AG09309 (cell line): ENCODE measurements at regions not wholly inside any gene's neighbourhood (a gene's known extent, or its start where the extent isn't known, plus 50 kb on each side); places are given as distances from the start of the nearest gene placed in this dataset.

Source experiments
- DNase-seq: peaks from one replicate; pipeline ENCODE4 v3.0.0-alpha.2; 2010; ENCODE audit warnings: low read depth
- H3K4me3 ChIP-seq: 2 replicates; pipeline ENCODE4 v1.5.1; 2011; ENCODE audit warnings: mild to moderate bottlenecking, low read depth, low read length, moderate library complexity; ENCODE audit not compliant: control insufficient read depth
- CTCF ChIP-seq: IDR thresholded peaks from 2 replicates; pipeline ENCODE4 v1.5.1; 2011; ENCODE audit warnings: mild to moderate bottlenecking, low read depth, low read length, inconsistent platforms; ENCODE audit not compliant: insufficient read depth, control insufficient read depth; ENCODE audit errors: missing control alignments

- no peak for DNase-seq
- H3K4me3 ChIP-seq: no peak overlapping the region
- no peak for TF ChIP-seq CTCF
Measured at GRCh38 chr7:56491636-56492425, 375.6 kb upstream of the NUPR2 start.

GRCh38 chr7:56483861-56484550 lies 367.8 kb upstream of the NUPR2 start:
- H3K4me3 ChIP-seq: no peak overlapping the region
- TF ChIP-seq CTCF: no peak
- DNase-seq: no peak

GRCh38 chr7:56483153-56483552 lies 366.9 kb upstream of the NUPR2 start:
- no peak for TF ChIP-seq CTCF
- DNase-seq: no peak

GRCh38 chr7:56479748-56480147 lies 363.5 kb upstream of the NUPR2 start:
- TF ChIP-seq CTCF: no peak
- DNase-seq: no peak
- no peak overlapping the region for H3K4me3 ChIP-seq

More at GRCh38 chr7:56483153-56483552, 366.9 kb upstream of the NUPR2 start:
- H3K4me3 ChIP-seq: no peak overlapping the region

- TF ChIP-seq CTCF: no peak
- H3K4me3 ChIP-seq: no peak overlapping the region
- DNase-seq: no peak
Measured at GRCh38 chr7:56479136-56479535, 362.9 kb upstream of the NUPR2 start.

- no peak for DNase-seq
- no peak overlapping the region for H3K4me3 ChIP-seq
- no peak for TF ChIP-seq CTCF
Measured at GRCh38 chr7:56474271-56474670, 358.1 kb upstream of the NUPR2 start.
